Body of pancreas (tissue), 4 donors: ENCODE measurements at regions not wholly inside any gene's neighbourhood (a gene's known extent, or its start where the extent isn't known, plus 50 kb on each side); places are given as distances from the start of the nearest gene placed in this dataset.

Source experiments
- POLR2A ChIP-seq, 3 donors: fragments of 450-650 bp; IDR thresholded peaks; one replicate each; pipeline ENCODE4 v1.6.1; 2016; ENCODE audit warnings: antibody characterized with exemption in 3 of 3, mild to moderate bottlenecking in 2 of 3
- TF ChIP-seq, protein P1 (sequence below), 7 experiments: fragments of 450-650 bp in 4 of 7; fragments of 200-600 bp in 3 of 7; sonication (generic) in 3 of 7; IDR thresholded peaks; one replicate each; pipeline ENCODE4 v1.5.1; 2016 to 2019; ENCODE audit warnings: antibody characterized with exemption in 7 of 7

DNA sequence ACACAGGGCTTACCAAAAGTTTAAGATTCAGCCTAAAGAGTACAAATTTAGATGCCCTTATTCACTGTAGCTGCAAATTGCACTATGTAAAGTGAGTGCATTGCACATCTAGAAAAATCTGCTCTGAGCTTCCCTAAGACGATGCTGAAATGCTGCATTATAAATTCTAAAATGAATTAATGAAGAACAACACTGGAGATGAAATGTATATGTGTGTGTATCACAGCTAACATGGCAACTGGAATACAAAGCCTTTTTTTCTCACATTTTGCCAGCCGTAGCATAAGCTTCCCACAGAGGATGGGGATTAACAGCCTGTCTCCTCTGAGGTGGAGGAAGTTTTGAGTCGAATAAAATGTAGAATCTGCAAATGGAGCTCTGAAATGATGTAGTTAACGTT, 338.3 kb upstream of the ZEB2 start:
- TF ChIP-seq, protein P1, sequence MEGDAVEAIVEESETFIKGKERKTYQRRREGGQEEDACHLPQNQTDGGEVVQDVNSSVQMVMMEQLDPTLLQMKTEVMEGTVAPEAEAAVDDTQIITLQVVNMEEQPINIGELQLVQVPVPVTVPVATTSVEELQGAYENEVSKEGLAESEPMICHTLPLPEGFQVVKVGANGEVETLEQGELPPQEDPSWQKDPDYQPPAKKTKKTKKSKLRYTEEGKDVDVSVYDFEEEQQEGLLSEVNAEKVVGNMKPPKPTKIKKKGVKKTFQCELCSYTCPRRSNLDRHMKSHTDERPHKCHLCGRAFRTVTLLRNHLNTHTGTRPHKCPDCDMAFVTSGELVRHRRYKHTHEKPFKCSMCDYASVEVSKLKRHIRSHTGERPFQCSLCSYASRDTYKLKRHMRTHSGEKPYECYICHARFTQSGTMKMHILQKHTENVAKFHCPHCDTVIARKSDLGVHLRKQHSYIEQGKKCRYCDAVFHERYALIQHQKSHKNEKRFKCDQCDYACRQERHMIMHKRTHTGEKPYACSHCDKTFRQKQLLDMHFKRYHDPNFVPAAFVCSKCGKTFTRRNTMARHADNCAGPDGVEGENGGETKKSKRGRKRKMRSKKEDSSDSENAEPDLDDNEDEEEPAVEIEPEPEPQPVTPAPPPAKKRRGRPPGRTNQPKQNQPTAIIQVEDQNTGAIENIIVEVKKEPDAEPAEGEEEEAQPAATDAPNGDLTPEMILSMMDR (IDR thresholded peaks at IDR 0.05), result no peak
- TF ChIP-seq POLR2A (IDR thresholded peaks at IDR 0.05), result no peak
